WTC11 (cell line): ENCODE measurements at regions not wholly inside any gene's neighbourhood (a gene's known extent, or its start where the extent isn't known, plus 50 kb on each side); places are given as distances from the start of the nearest gene placed in this dataset.

Source experiments
- TF ChIP-seq, protein P1 (sequence below): fragments of 200-600 bp; IDR thresholded peaks from 2 replicates; pipeline ENCODE4 v1.8.0; 2022; ENCODE audit warnings: antibody characterized with exemption
- TF ChIP-seq, protein P2 (sequence below): sonication (generic); formaldehyde crosslinking; IDR thresholded peaks from 2 replicates; pipeline ENCODE4 v1.8.1; 2023; ENCODE audit warnings: mild to moderate bottlenecking, missing genetic modification reagents
- TF ChIP-seq, protein P3 (sequence below): sonication (generic); formaldehyde crosslinking; IDR thresholded peaks from 2 replicates; pipeline ENCODE4 v1.8.0; 2022; ENCODE audit warnings: mild to moderate bottlenecking, missing genetic modification reagents

DNA sequence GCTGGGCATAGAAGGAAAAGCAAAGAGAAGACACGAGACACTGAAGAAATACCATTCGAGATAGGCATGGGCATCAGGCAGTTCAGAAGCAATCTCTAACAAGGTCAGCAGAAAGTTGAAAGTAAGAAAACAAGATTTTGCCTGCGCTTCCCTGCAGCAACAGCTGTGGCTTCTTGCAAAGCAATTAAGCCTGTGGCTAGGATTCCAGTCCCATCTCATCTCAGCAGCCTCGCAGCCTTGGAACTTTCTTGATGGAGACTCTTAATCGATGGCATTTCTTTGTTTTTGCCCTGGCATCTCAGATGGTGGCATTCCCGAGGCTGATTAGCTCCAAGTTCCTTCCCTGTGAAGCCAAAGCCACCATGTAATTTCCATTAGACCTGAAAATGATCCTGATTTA lies 64.6 kb upstream of the SPAG17 start:
- TF ChIP-seq, protein P1, sequence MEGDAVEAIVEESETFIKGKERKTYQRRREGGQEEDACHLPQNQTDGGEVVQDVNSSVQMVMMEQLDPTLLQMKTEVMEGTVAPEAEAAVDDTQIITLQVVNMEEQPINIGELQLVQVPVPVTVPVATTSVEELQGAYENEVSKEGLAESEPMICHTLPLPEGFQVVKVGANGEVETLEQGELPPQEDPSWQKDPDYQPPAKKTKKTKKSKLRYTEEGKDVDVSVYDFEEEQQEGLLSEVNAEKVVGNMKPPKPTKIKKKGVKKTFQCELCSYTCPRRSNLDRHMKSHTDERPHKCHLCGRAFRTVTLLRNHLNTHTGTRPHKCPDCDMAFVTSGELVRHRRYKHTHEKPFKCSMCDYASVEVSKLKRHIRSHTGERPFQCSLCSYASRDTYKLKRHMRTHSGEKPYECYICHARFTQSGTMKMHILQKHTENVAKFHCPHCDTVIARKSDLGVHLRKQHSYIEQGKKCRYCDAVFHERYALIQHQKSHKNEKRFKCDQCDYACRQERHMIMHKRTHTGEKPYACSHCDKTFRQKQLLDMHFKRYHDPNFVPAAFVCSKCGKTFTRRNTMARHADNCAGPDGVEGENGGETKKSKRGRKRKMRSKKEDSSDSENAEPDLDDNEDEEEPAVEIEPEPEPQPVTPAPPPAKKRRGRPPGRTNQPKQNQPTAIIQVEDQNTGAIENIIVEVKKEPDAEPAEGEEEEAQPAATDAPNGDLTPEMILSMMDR: no peak
- TF ChIP-seq, protein P2, sequence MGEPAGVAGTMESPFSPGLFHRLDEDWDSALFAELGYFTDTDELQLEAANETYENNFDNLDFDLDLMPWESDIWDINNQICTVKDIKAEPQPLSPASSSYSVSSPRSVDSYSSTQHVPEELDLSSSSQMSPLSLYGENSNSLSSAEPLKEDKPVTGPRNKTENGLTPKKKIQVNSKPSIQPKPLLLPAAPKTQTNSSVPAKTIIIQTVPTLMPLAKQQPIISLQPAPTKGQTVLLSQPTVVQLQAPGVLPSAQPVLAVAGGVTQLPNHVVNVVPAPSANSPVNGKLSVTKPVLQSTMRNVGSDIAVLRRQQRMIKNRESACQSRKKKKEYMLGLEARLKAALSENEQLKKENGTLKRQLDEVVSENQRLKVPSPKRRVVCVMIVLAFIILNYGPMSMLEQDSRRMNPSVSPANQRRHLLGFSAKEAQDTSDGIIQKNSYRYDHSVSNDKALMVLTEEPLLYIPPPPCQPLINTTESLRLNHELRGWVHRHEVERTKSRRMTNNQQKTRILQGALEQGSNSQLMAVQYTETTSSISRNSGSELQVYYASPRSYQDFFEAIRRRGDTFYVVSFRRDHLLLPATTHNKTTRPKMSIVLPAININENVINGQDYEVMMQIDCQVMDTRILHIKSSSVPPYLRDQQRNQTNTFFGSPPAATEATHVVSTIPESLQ (CRISPR knock-in tag): no peak
- TF ChIP-seq, protein P3, sequence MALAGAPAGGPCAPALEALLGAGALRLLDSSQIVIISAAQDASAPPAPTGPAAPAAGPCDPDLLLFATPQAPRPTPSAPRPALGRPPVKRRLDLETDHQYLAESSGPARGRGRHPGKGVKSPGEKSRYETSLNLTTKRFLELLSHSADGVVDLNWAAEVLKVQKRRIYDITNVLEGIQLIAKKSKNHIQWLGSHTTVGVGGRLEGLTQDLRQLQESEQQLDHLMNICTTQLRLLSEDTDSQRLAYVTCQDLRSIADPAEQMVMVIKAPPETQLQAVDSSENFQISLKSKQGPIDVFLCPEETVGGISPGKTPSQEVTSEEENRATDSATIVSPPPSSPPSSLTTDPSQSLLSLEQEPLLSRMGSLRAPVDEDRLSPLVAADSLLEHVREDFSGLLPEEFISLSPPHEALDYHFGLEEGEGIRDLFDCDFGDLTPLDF: no peak
